IMR-90 (cell line): ENCODE measurements at regions not wholly inside any gene's neighbourhood (a gene's known extent, or its start where the extent isn't known, plus 50 kb on each side); places are given as distances from the start of the nearest gene placed in this dataset.

Source experiments
- ATAC-seq: fragments of 200-7000 bp; cut with Tn5 transposase; 2 replicates; pipeline ENCODE4 v1.9.1; 2020; ENCODE audit warnings: low read depth, mild to moderate bottlenecking, moderate library complexity
- BruUV-seq: library from RNA; stranded (reverse); fragments of 400-500 nt; replicated peaks from 2 replicates; lab custom pipeline; 2021; lab: Mats Ljungman, UMichigan
- CTCF ChIA-PET: fragments of 300-600 bp; formaldehyde crosslinking; extraction: SDS; loops from one replicate; lab custom pipeline; 2021; ENCODE audit warnings: antibody characterized with exemption; lab: Yijun Ruan, JAX
- POLR2A ChIA-PET: fragments of 300-600 bp; sonication (Branson Sonifier 250); formaldehyde crosslinking; loops from one replicate; lab custom pipeline; 2022; ENCODE audit warnings: antibody characterized with exemption; ENCODE audit not compliant: unreplicated experiment; lab: Charles Lee
- DNase-seq: peaks from one replicate; pipeline ENCODE4 v3.0.0; 2013
- H2AFZ ChIP-seq: replicated peaks from 2 replicates; pipeline ENCODE3; 2013; ENCODE audit warnings: low read length, mild to moderate bottlenecking; ENCODE audit not compliant: poor library complexity
- H2AK5ac ChIP-seq: 2 replicates; pipeline ENCODE4 v1.6.1; 2013; ENCODE audit warnings: low read depth, low read length, inconsistent platforms
- H2AK9ac ChIP-seq: replicated peaks from 2 replicates; pipeline ENCODE3; 2013; ENCODE audit warnings: mild to moderate bottlenecking, low read depth, low read length, moderate library complexity; ENCODE audit not compliant: poor library complexity
- H2BK120ac ChIP-seq: 2 replicates; pipeline ENCODE4 v1.6.1; 2013; ENCODE audit warnings: low read depth, low read length, inconsistent platforms
- H2BK15ac ChIP-seq: 3 replicates; pipeline ENCODE4 v1.6.1; 2013; ENCODE audit warnings: low read depth, low read length, inconsistent platforms
- H2BK20ac ChIP-seq: 2 replicates; pipeline ENCODE4 v1.6.1; 2013; ENCODE audit warnings: low read depth, mild to moderate bottlenecking, inconsistent platforms, low read length, moderate library complexity
- H2BK5ac ChIP-seq: 2 replicates; pipeline ENCODE4 v1.6.1; 2013; ENCODE audit warnings: mild to moderate bottlenecking, low read depth, low read length, inconsistent platforms; ENCODE audit not compliant: poor library complexity, severe bottlenecking
- H3K14ac ChIP-seq: replicated peaks from 2 replicates; pipeline ENCODE4 v1.6.1; 2013; ENCODE audit warnings: low read depth, low read length, inconsistent platforms
- H3K18ac ChIP-seq: 2 replicates; pipeline ENCODE4 v1.6.1; 2013; ENCODE audit warnings: low read depth, low read length, control low read depth
- H3K23ac ChIP-seq: 2 replicates; pipeline ENCODE4 v1.6.1; 2013; ENCODE audit warnings: low read depth, low read length, inconsistent platforms
- H3K27ac ChIP-seq: 2 replicates; pipeline ENCODE4 v1.5.1; 2013; ENCODE audit warnings: mild to moderate bottlenecking, control low read depth, low read length; ENCODE audit not compliant: insufficient read depth
- H3K27me3 ChIP-seq: 2 replicates; pipeline ENCODE4 v1.6.1; 2013; ENCODE audit warnings: low read length; ENCODE audit not compliant: control insufficient read depth, insufficient read depth
- H3K36me3 ChIP-seq: 2 replicates; pipeline ENCODE4 v1.6.1; 2013; ENCODE audit warnings: low read length, mixed read lengths; ENCODE audit not compliant: control insufficient read depth, insufficient read depth
- H3K4ac ChIP-seq: 2 replicates; pipeline ENCODE4 v1.6.1; 2013; ENCODE audit warnings: low read depth, low read length, inconsistent platforms
- H3K4me1 ChIP-seq: 2 replicates; pipeline ENCODE4 v1.6.1; 2013; ENCODE audit warnings: low read length, mixed read lengths; ENCODE audit not compliant: control insufficient read depth, insufficient read depth
- H3K4me2 ChIP-seq: 2 replicates; pipeline ENCODE4 v1.6.1; 2013; ENCODE audit warnings: low read depth, mild to moderate bottlenecking, control low read depth, low read length, moderate library complexity
- H3K4me3 ChIP-seq: 2 replicates; pipeline ENCODE4 v1.5.1; 2013; ENCODE audit warnings: low read depth, mild to moderate bottlenecking, control low read depth, low read length, moderate library complexity; ENCODE audit not compliant: insufficient read depth
- H3K56ac ChIP-seq: 2 replicates; pipeline ENCODE4 v1.6.1; 2013; ENCODE audit warnings: low read length, inconsistent platforms; ENCODE audit not compliant: insufficient read depth; ENCODE audit errors: extremely low read depth
- H3K79me1 ChIP-seq, 2 experiments: 2 replicates each; pipeline ENCODE4 v1.6.1; 2013; ENCODE audit warnings: low read length in 2 of 2, inconsistent platforms in 1 of 2, low read depth in 1 of 2
- H3K9ac ChIP-seq: 2 replicates; pipeline ENCODE4 v1.6.1; 2013; ENCODE audit warnings: low read depth, low read length, control low read depth
- H3K9me1 ChIP-seq: 2 replicates; pipeline ENCODE4 v1.6.1; 2013; ENCODE audit warnings: low read length, inconsistent platforms; ENCODE audit not compliant: insufficient read depth
- H3K9me3 ChIP-seq: 2 replicates; pipeline ENCODE4 v1.6.1; 2013; ENCODE audit warnings: low read length; ENCODE audit not compliant: control insufficient read depth, insufficient read depth
- H4K20me1 ChIP-seq: 2 replicates; pipeline ENCODE4 v1.6.1; 2013; ENCODE audit warnings: low read length, inconsistent platforms; ENCODE audit not compliant: insufficient read depth
- H4K5ac ChIP-seq: 2 replicates; pipeline ENCODE4 v1.6.1; 2013; ENCODE audit warnings: mild to moderate bottlenecking, low read depth, low read length, control low read depth
- H4K8ac ChIP-seq, 2 experiments: 2 replicates each; pipeline ENCODE4 v1.6.1; 2013; ENCODE audit warnings: low read depth in 2 of 2, low read length in 2 of 2, control low read depth in 1 of 2, inconsistent platforms in 1 of 2
- H4K91ac ChIP-seq: 2 replicates; pipeline ENCODE4 v1.6.1; 2013; ENCODE audit warnings: low read depth, low read length, inconsistent platforms; ENCODE audit not compliant: insufficient read depth
- CHD1 ChIP-seq: IDR thresholded peaks from 2 replicates; pipeline ENCODE4 v1.6.1; 2012; ENCODE audit warnings: low read depth, low read length, improper control_type of control experiment
- FOS ChIP-seq: fragments of 150-350 bp; IDR thresholded peaks from 2 replicates; pipeline ENCODE4 v1.6.1; 2016; ENCODE audit warnings: low read depth, low read length
- MAFK ChIP-seq: IDR thresholded peaks from 2 replicates; pipeline ENCODE4 v1.6.1; 2012; ENCODE audit warnings: low read depth, low read length, improper control_type of control experiment
- MXI1 ChIP-seq: IDR thresholded peaks from 2 replicates; pipeline ENCODE4 v1.6.1; 2012; ENCODE audit warnings: low read depth, mild to moderate bottlenecking, low read length, moderate library complexity, borderline replicate concordance
- NFE2L2 ChIP-seq: fragments of 150-350 bp; IDR thresholded peaks from 2 replicates; pipeline ENCODE4 v1.6.1; 2016; ENCODE audit warnings: low read depth, mild to moderate bottlenecking, low read length
- POLR2A ChIP-seq: IDR thresholded peaks from 2 replicates; pipeline ENCODE4 v1.6.1; 2012; ENCODE audit warnings: mild to moderate bottlenecking, low read depth, low read length
- RAD21 ChIP-seq: IDR thresholded peaks from 2 replicates; pipeline ENCODE4 v1.6.1; 2012; ENCODE audit warnings: low read length, improper control_type of control experiment
- RCOR1 ChIP-seq: IDR thresholded peaks from 2 replicates; pipeline ENCODE4 v1.6.1; 2012; ENCODE audit warnings: mild to moderate bottlenecking, low read length, improper control_type of control experiment; ENCODE audit not compliant: insufficient replicate concordance
- USF2 ChIP-seq: fragments of 150-350 bp; IDR thresholded peaks from 2 replicates; pipeline ENCODE4 v1.6.1; 2017; ENCODE audit warnings: mild to moderate bottlenecking, antibody characterized with exemption, low read length, low read depth
- WGBS, 2 experiments: methylation state at CpG; one replicate each; pipeline versions ENCODE4 v1.1.5 to v1.1.7; 2013; ENCODE audit warnings: missing lambda C conversion rate in 2 of 2; ENCODE audit not compliant: insufficient read length in 1 of 2; ENCODE audit errors: extremely low coverage in 2 of 2; 5-methylcytosine and 5-hydroxymethylcytosine counted together
- dilution Hi-C: fragments of 300-500 bp; cut with HindIII; formaldehyde crosslinking; loops from one replicate; pipeline ENCODE4 v1.14.3; 2018; ENCODE audit warnings: low sequenced_read_pairs; ENCODE audit not compliant: unreplicated experiment
- in situ Hi-C: fragments of 300-500 bp; cut with MboI; formaldehyde crosslinking; loops from 3 replicates; pipeline ENCODE4 v1.14.3; 2019; ENCODE audit warnings: low sequenced_read_pairs, inconsistent platforms, mixed read lengths
- intact Hi-C: fragments of 100-400 bp; cut with micrococcal nuclease; formaldehyde crosslinking; loops from 2 replicates; pipeline ENCODE4 v1.10.0; 2022
- TF ChIP-seq, protein P1 (sequence below): conservative IDR thresholded peaks from 2 replicates; pipeline ENCODE4 v1.5.1; 2012; ENCODE audit warnings: mild to moderate bottlenecking, low read depth, low read length, improper control_type of control experiment
- TF ChIP-seq, protein P2 (sequence below): fragments of 150-350 bp; IDR thresholded peaks from 2 replicates; pipeline ENCODE4 v1.6.1; 2016; ENCODE audit warnings: low read depth, mild to moderate bottlenecking, low read length, moderate library complexity, borderline replicate concordance

GRCh38 chr3:106729481-106729880 lies 647.8 kb upstream of the CCDC54 start (continued):
- TF ChIP-seq, protein P1, sequence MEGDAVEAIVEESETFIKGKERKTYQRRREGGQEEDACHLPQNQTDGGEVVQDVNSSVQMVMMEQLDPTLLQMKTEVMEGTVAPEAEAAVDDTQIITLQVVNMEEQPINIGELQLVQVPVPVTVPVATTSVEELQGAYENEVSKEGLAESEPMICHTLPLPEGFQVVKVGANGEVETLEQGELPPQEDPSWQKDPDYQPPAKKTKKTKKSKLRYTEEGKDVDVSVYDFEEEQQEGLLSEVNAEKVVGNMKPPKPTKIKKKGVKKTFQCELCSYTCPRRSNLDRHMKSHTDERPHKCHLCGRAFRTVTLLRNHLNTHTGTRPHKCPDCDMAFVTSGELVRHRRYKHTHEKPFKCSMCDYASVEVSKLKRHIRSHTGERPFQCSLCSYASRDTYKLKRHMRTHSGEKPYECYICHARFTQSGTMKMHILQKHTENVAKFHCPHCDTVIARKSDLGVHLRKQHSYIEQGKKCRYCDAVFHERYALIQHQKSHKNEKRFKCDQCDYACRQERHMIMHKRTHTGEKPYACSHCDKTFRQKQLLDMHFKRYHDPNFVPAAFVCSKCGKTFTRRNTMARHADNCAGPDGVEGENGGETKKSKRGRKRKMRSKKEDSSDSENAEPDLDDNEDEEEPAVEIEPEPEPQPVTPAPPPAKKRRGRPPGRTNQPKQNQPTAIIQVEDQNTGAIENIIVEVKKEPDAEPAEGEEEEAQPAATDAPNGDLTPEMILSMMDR = no peak

- Histone ChIP-seq H3K9me1 (no peaks in the 10 kb centered on the region), H2BK120ac (peak overlapping the region; percentile 64; the same call in 1 of the 2 replicates), H3K27me3 (no peaks in the 10 kb centered on the region), H4K8ac (peak overlapping the region; percentile 34 to 38; a peak in 1 of 4 replicates), H3K18ac (no peak overlapping the region; the same call in 1 of the 2 replicates), H3K4ac (peak overlapping the region; percentile 30), H2BK5ac (no peak overlapping the region), H3K79me1 (no peaks in the 10 kb centered on the region), H4K91ac (no peak overlapping the region), H2AK5ac (peak overlapping the region; percentile 40; the same call in 1 of the 2 replicates), H2BK15ac (peak overlapping the region; percentile 69; the same call in 2 of the 3 replicates), H2AFZ (no peak overlapping the region), H3K4me3 (no peak overlapping the region), H3K27ac (no peak overlapping the region), H2AK9ac (no peak overlapping the region), H3K4me2 (no peak overlapping the region), H4K20me1 (no peaks in the 10 kb centered on the region), H3K36me3 (no peaks in the 10 kb centered on the region), H3K9ac (no peak overlapping the region), H2BK20ac (0 out of 2 replicates have a peak overlapping the region, but pooled peaks have one; percentile 33), H3K4me1 (peaks cover 5% of the 10 kb centered on the region; the same call in 1 of the 2 replicates), H3K14ac (no peak overlapping the region; the same call in 1 of the 2 replicates), H3K23ac (no peak overlapping the region), H3K9me3 (no peaks in the 10 kb centered on the region), H4K5ac (no peak overlapping the region; the same call in 1 of the 2 replicates), H3K56ac (no peak overlapping the region)
- ChIA-PET POLR2A (no interaction called here), CTCF (no interaction called here)
- ATAC-seq (no peak), DNase-seq (no peak)
- in situ Hi-C loops = no loop called here
- no CpG with 5 or more reads among the region's 2 CpGs for WGBS, 2 experiments
- intact Hi-C loops = loop anchor here (10.0 kb wide), 1 partner anchor 334 kb away; no protein-coding TSS in a partner anchor
- dilution Hi-C loops = no loop called here
- BruUV-seq = no TSS peak
- no peak for TF ChIP-seq RAD21
- TF ChIP-seq, protein P2, sequence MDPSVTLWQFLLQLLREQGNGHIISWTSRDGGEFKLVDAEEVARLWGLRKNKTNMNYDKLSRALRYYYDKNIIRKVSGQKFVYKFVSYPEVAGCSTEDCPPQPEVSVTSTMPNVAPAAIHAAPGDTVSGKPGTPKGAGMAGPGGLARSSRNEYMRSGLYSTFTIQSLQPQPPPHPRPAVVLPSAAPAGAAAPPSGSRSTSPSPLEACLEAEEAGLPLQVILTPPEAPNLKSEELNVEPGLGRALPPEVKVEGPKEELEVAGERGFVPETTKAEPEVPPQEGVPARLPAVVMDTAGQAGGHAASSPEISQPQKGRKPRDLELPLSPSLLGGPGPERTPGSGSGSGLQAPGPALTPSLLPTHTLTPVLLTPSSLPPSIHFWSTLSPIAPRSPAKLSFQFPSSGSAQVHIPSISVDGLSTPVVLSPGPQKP = no peak
- TF ChIP-seq, protein P1 = no peak
- TF ChIP-seq USF2 = no peak
- TF ChIP-seq RCOR1 = no peak
- TF ChIP-seq MXI1 = no peak
- no peak for TF ChIP-seq NFE2L2
- no peak for TF ChIP-seq FOS
- TF ChIP-seq MAFK = no peak
- no peak for TF ChIP-seq POLR2A
- no peak for TF ChIP-seq CHD1
Measured at GRCh38 chr3:106731230-106731629, 646.0 kb upstream of the CCDC54 start.
